HG02588 (cell line): ENCODE measurements at regions not wholly inside any gene's neighbourhood (a gene's known extent, or its start where the extent isn't known, plus 50 kb on each side); places are given as distances from the start of the nearest gene placed in this dataset.

Source experiments
- ATAC-seq: cut with Tn5 transposase; IDR thresholded peaks from one replicate; pipeline ENCODE4 v1.9.1; 2021; ENCODE audit warnings: mild to moderate bottlenecking, moderate library complexity; ENCODE audit not compliant: unreplicated experiment

DNA sequence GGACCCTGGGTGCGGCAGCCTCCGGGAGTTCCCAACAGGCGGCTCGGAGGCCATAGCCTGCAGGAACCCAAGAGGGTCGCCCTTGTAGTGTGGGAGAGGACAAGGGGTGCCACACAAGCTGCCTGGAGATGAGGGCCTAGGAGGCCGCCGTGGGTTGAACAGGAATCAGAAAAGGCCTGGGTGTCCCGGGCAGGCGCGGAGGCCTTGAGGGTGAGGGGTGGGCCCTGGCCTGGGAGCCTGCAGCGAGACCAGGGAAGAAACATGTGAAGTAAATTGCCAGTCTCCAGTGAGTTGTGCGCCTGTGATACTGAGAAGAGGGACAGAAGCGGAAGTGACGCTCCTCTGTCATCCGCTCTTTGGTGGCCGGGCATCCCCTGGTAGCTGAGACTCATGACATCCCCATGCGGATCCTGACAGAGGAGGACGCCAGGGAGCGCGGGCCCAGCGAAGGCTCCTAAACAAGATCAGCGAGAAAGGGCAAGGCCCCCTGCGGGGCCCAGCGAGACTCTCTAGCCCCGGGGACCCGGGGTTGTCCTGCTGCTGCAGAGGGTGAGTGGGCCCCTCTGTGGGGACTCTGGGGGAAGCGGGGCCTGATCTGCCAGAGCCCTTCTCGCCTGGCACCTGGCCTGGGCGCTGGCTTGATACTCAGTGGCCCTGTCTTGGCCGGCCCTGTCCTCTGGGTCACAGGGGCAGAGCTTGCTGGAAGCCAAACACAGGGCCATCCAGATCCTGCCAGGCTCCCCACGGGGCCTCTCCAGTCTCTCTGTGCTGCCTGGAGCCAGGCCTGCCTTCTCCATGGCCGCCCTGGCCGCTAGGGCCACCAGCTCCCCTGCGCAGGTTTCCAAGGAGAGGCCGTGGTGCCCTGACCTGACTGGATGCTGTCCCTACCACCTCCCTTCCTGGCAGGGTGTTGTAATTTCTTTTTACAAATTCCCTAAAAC, 788.4 kb downstream of the TLE4 start:
- no peak for ATAC-seq

DNA sequence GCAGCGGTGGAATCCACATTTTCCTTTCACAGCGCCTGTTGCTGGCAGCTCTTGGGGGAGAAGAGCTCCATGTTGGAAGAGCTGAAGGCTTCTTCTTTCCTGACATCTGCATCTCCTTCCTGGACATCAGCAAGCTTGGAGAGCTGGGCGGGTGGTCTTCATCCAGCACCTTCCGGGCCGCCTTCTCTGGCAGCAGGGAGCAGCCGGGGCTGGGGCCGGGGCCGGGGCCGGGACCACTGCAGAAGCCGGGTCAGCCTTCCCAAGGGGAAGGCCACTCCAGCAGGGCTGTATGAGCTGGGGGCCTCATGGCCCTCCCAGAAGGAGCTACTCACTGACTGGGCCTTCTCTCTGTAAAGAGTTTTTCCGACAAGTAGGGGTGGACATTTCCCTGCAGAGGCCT, 787.5 kb downstream of the TLE4 start:
- no peak for ATAC-seq

DNA sequence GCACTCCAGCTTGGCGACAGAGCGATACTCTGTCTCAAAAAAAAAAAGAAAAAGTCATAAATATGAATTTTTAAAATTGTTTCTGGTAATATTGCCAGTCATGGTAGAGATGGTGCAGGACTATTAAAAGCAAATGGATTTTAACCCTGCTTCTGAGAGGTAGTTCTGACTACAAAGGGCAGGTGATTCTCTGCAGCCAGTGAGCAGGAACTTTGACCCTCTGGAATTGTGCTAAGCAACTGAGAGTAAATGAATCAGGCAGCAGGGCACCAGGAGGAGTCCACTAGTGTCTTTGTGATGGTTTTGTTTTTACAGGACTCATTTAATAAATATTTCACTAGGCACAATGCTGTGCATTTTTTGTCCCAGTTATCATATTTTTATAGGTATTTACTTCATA, 781.2 kb downstream of the TLE4 start:
- ATAC-seq, result no peak

- ATAC-seq, result no peak
Observed at GRCh38 chr9:80351612-80352011, 779.8 kb downstream of the TLE4 start.

DNA sequence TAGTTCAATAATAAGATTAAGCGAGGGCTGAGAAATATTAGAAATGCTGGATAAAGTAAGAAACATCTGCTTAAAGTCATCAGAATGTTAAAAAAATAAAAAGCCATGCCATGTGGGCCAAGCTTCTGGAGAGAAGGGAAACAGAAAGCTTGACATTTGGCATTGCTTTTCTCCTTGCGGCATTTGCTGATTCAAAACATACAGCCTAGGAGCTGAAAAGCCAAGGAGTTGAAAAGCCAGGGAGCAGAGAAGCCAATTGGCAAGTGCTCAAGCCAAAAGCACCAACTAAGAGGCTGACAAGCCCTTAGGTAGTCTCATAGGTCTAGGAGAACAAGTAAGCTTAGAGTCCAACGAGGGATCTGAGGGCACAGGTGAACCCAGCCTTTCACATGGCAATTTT, 754.3 kb downstream of the TLE4 start:
- ATAC-seq, result no peak

GRCh38 chr9:80320916-80321315, 749.2 kb downstream of the TLE4 start:
- no peak for ATAC-seq

GRCh38 chr9:80320480-80320879, 748.7 kb downstream of the TLE4 start:
- ATAC-seq, result no peak

DNA sequence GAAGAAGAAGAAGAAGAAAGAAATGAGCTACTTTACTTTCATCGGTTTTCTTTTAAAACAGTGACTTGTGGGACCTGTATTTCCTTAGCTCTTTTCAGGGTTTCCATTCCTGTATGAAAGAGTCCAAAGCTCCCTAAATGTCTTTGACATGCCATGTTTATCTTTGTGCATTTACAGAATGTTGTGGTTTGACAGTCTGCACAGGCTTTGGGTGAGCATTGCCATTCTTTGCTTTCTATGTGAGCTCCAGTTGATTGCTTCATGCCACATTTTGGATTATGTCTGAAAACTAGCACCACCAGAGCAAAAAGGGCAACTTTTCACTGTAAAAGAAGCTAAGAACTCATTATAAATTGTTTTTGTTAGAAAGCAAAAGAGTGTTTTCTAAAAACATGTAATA, 733.4 kb downstream of the TLE4 start:
- ATAC-seq, result no peak

DNA sequence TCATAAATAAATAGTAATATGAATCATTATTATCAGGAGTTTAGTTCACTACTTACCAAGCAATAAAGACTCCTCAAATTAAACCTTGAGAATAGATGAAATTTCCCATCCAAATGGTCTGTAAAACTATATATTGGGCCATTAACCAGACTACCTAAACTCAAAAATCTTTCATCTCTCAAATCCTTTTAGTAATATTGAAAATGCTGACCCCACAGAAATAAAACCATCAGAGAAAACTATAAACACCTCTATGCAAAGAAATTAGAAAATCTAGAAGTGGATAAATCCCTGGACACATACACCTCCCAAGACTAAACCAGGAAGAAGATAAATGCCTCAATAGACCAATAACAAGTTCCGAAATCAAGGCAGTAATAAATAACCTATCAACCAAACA, 723.2 kb downstream of the TLE4 start:
- ATAC-seq, result no peak

GRCh38 chr9:80294318-80294717, 722.6 kb downstream of the TLE4 start:
- ATAC-seq, result no peak

DNA sequence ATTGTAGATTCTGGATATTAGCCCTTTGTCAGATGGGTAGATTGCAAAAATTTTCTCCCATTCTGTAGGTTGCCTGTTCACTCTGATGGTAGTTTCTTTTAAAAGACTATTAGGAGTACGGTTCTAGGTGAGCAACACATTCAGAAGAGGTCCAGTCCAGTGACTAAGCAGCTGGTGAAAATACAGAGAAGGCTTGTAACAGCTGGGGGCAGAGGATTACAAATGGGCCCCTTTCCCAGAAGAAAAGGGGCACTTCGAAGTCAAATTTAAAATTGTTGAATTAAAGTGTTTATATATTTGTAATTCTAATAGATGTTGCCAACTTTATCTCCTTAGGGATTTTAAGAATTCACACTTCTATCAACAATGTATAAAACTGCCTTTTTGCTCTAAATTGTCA, 720.5 kb downstream of the TLE4 start:
- ATAC-seq, result no peak

- no peak for ATAC-seq
Observed at GRCh38 chr9:80285326-80285725, 713.6 kb downstream of the TLE4 start.

- ATAC-seq, result no peak
Observed at GRCh38 chr9:80282766-80283165, 711.0 kb downstream of the TLE4 start.

- ATAC-seq, result no peak
Observed at GRCh38 chr9:80259079-80259478, 687.3 kb downstream of the TLE4 start.

DNA sequence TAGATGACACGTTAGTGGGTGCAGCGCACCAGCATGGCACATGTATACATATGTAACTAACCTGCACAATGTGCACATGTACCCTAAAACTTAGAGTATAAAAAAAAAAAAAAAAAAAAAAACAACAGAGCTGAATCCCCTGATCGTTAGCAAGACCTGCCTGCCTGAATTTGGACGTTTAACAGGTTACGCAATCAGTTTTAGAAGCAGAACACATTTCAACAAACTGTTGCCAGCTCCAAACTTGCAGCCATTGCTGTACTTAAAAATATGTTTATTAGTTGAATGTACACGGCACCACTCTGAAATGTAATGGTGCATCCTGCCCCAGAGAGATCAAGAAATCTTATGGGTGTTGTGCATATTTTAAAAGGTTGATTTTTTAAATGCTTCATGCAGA, 680.0 kb downstream of the TLE4 start:
- ATAC-seq, result no peak

DNA sequence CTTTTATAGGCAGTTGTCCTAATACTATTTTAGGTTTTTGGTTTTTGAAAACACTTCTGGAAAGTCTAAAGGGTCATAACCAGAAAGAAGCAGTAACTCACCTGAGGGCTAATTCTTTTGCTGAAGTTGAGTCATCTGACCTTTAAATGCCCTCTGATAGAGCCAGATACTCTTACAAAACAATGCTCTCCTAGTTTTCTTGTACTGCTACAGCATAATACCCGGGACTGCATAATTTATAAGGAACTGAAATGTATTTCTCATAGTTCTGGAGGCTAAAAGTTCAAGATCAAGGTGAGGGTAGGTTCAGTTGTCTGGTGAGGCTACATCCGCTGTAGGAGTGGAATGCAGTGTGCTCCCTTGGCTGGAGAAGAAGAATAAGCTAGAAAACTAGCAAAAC, 670.3 kb downstream of the TLE4 start:
- no peak for ATAC-seq

- ATAC-seq, result no peak
Observed at GRCh38 chr9:80235752-80236151, 664.0 kb downstream of the TLE4 start.

DNA sequence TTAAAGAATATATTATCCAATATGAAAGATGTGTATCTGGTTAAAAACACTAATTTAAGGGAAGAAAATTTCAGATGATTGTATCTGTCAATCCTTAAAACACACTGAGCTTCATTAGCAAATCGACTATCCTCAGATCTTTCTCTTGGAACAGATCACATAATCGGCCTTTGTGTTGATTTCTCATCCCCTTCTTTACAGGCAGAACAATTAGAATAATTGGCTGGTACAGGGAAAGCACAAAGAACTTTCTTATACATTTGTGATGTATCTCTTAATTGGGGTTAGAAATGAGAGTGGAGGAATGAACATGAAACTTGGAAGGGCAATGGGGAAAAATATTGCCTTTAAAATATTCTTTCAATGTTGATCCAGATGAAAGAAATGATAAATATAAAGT, 662.1 kb downstream of the TLE4 start:
- no peak for ATAC-seq

GRCh38 chr9:80233102-80233843, 661.5 kb downstream of the TLE4 start:
- ATAC-seq, result no peak

- no peak for ATAC-seq
Observed at GRCh38 chr9:80231318-80232236, 659.8 kb downstream of the TLE4 start.

GRCh38 chr9:80223897-80224296, 652.1 kb downstream of the TLE4 start:
- no peak for ATAC-seq
